ENCODE measurements at regions not wholly inside any gene's neighbourhood (a gene's known extent, or its start where the extent isn't known, plus 50 kb on each side); places are given as distances from the start of the nearest gene placed in this dataset.

- peak; percentile 87 for TF ChIP-seq JUN (IDR thresholded peaks at IDR 0.05; ENCODE audit: borderline replicate concordance, low read depth, low read length)
- no peak for TF ChIP-seq JUN (CRISPR knock-in tag; IDR thresholded peaks at IDR 0.05; ENCODE audit: borderline replicate concordance)
- peak; percentile 8 for TF ChIP-seq SMARCB1 (IDR thresholded peaks at IDR 0.05; ENCODE audit: insufficient read length, low read depth)
- no peak for TF ChIP-seq HOXB6 (CRISPR knock-in tag; IDR thresholded peaks at IDR 0.05; ENCODE audit: borderline replicate concordance)
- TF ChIP-seq RBBP5 (IDR thresholded peaks at IDR 0.05; ENCODE audit: borderline replicate concordance, insufficient read depth, low read length, poor library complexity, severe bottlenecking): no peak
- TF ChIP-seq SOX6 (IDR thresholded peaks at IDR 0.05): peak; percentile 78
- peak; percentile 81 for TF ChIP-seq CXXC5 (CRISPR knock-in tag; IDR thresholded peaks at IDR 0.05)
- TF ChIP-seq ESRRA (IDR thresholded peaks at IDR 0.05; ENCODE audit: borderline replicate concordance, low read depth): peak; percentile 98
- TF ChIP-seq TCF3 (CRISPR knock-in tag; IDR thresholded peaks at IDR 0.05): peak; percentile 88
- peak in 1 of 3 experiments; percentile 81; a peak in 2 of 6 replicates for TF ChIP-seq ZBTB11 (CRISPR knock-in tag; IDR thresholded peaks at IDR 0.05)
- peak; percentile 56; the same call in 1 of the 2 replicates for TF ChIP-seq DMBX1 (CRISPR knock-in tag; IDR thresholded peaks at IDR 0.05; ENCODE audit: borderline replicate concordance)
- TF ChIP-seq TEAD1 (CRISPR knock-in tag; IDR thresholded peaks at IDR 0.05): peak; percentile 22 to 70; a peak in 1 of 4 replicates
- no peak for TF ChIP-seq ZNF668 (CRISPR knock-in tag; IDR thresholded peaks at IDR 0.05)
- peak; percentile 38; the same call in 1 of the 2 replicates for TF ChIP-seq C11orf30 (IDR thresholded peaks at IDR 0.05; ENCODE audit: low read depth)
- TF ChIP-seq TOE1 (IDR thresholded peaks at IDR 0.05; ENCODE audit: borderline replicate concordance): no peak
- no peak for TF ChIP-seq TOE1 (CRISPR knock-in tag; IDR thresholded peaks at IDR 0.05; ENCODE audit: borderline replicate concordance, low read depth)
- TF ChIP-seq PKNOX1 (IDR thresholded peaks at IDR 0.05): peak; percentile 9; the same call in 1 of the 2 replicates
- peak; percentile 76; the same call in 1 of the 2 replicates for TF ChIP-seq NCOA1 (IDR thresholded peaks at IDR 0.05; ENCODE audit: low read depth)
- TF ChIP-seq TAF15 (IDR thresholded peaks at IDR 0.05; ENCODE audit: low read depth, low read length): no peak
- peak; percentile 70 for TF ChIP-seq GABPB1 (CRISPR knock-in tag; IDR thresholded peaks at IDR 0.05)
- TF ChIP-seq ATF7 (IDR thresholded peaks at IDR 0.05): peak; percentile 18
- TF ChIP-seq LCOR (CRISPR knock-in tag; IDR thresholded peaks at IDR 0.05): no peak
- no peak for TF ChIP-seq ZNF586 (CRISPR knock-in tag; conservative IDR thresholded peaks at IDR 0.05)
- TF ChIP-seq NCOA2 (IDR thresholded peaks at IDR 0.05; ENCODE audit: partially characterized antibody in 2 of 2): peak in 1 of 2 experiments; percentile 63
- TF ChIP-seq SRSF7 (optimal IDR thresholded peaks at IDR 0.05; ENCODE audit: low read depth, low read length): no peak
These were observed 108.7 kb downstream of the EN1 start (continued) for GRCh38 chr2:118738524-118739308.

Data from K562 (cell line).